ENCODE measurements at regions not wholly inside any gene's neighbourhood (a gene's known extent, or its start where the extent isn't known, plus 50 kb on each side); places are given as distances from the start of the nearest gene placed in this dataset.
"Not testable (repeated sequence)": the region's sequence is repeated elsewhere in the genome, so short reads cannot be mapped to it uniquely, and the experiment has no call there.

DNA sequence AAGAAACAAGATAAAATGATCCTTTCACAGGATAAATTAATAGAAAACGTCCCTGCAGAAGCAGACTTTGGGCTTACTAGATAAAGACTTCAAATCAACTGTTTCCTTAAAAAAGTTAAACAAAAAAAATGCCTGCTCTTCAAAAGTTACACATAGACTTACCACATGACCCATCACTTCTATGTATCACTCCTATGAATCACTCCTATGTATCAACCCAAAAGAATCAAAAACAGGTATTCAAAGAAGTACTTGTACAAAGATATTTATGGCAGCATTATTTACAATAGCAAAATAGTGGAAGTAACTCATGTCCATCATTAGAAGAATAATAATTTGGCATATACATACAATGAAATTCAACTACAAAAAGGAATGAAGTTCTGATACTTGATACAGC lies 56.3 kb upstream of the PRDM9 start:
- FAIRE-seq: no peak

DNA sequence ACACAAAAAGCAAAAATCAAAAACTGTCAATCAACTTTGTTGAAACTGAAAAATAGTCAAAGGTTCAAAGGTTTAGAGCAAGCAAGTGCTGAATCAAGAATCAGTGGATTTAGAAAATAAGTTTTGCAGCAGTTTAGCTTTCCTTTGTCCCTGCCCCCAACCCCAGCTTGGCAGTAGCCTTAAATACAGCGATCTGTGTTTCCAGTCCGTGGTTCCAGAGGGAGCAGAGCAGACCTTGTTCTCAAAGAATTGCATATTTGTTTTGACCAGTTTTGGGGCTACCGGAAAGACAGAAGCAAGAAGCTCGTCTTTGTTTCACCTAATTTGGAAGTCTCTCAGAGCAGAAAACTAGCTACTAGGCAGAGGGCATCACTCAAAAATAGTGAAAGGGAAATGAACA lies 57.2 kb upstream of the PRDM9 start:
- no peak for FAIRE-seq

DNA sequence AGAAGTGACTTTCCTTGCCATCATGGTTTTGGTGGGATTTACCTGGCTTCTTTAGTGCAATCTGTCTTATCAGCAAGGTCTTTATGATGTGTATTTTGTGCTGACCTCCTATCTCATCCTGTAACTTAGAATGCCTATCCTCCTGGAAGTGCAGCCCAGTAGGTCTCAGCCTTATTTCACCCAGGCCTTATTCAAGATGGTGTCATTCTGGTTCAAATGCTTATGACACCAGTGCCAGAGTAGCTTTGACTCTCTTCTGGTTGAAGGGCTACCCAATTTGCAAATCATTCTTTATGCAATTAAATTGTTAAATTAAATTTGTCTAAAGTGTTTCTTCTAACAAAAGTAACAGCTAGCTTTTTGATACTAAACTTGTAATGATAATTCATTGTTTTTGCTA lies 58.8 kb upstream of the PRDM9 start:
- no peak for FAIRE-seq

DNA sequence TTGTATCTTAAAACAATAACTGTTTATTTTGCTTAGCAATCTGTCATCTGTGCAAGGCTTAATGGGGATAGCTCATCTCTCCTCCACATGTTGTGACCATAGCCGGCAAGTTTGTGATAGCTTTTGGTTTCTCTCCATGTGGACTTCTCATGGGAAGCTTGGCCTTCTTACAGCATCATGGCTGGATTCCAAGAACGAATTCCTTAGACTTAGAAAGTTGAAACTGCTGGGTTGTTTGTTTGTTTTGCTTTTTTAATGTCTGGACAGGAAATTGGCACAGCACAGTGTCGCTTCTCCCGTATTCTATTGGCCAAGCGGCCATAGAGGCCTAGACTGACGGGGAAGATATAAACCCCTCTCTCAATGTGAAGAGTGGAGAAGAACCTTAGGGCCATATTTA lies 61.0 kb upstream of the PRDM9 start:
- FAIRE-seq: no peak

DNA sequence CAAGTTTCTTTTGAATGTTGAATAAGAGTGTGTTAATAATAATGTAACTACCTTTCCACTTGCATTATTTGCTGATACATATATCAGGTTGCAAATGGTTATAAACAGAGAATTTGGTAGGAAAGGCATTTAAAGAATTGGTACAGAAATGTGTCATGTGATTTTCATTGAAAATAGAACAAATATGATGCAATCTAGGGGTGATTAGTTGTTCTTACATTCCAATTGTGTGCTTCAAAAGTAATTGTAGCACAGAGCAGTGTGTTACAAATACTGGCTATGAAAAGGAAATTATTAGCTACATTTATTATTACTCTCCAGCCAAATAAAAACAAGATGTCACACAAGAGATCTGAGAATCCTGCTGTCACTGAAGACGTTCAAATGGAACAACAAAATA lies 61.8 kb upstream of the PRDM9 start:
- FAIRE-seq: no peak

DNA sequence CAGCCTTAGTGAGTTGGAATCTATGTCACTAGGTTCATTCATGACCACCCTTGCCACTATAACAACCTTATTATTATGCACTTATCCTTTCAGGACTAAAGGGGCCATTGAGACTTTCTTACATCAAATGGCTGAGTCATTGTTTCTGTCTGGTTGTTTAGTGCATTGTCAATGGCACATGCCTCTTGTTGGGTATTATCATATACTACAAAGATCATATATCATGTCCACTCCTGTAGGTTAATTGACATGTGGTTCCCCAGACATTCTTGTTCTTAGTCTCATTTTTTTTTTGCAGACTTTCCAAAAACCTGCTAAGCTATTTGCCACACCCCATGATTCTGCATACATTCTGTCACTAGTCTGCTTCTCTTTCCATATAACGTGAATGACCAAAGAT lies 66.7 kb upstream of the PRDM9 start:
- FAIRE-seq: no peak

DNA sequence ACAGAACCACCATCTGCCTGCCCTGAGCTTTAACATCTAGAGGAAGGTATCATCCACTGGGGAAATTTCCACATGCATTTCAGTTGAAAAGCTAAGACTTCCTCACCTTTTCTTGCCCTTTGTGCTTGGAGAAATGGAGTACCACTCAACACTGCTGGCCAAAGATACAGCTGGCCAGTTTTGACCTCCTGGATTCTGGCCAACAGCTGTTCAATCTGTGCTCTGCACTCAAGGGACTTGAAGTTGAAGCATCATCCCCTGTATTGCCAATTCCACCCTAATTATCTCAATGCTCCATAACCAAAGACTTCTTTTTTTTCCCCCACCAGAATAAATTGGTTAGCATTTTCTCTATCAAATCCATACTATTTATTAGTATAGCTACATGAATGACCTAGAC lies 70.4 kb upstream of the PRDM9 start:
- FAIRE-seq: no peak

DNA sequence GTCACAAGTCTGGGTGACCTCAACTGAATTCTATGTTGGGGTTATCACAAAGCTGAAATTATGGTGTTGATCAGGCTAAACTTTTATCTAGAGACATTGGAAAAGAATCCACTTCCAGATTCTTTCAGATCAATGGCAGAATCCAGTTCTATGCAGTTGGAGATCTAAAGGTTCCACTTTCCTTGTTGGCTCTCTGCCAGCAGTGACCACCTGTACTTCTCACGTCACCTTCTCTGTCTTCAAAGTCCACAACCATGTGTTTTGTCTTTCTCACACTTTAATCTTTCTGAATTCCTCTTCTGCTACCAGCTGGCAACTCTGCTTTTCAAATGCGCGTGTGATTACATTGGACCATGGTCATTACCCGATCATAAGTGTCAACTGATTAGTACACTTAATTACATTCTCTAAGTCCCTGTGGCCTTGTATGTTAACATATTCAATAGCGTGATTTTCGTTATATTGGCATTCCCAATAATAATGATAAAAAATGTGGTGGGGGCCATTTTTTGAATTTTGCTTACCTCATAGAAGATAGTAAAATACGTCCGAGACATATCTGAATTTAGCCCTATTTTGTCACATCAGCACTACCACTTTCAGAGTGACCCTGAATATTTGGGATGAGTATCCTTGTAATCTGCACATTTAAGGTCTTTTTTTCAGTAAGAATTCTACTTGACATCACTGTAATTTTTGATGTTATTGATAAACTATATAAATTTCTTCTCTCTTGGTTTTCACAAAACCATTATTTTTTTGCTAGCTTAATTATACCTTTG lies 73.7 kb upstream of the PRDM9 start:
- FAIRE-seq: no peak

DNA sequence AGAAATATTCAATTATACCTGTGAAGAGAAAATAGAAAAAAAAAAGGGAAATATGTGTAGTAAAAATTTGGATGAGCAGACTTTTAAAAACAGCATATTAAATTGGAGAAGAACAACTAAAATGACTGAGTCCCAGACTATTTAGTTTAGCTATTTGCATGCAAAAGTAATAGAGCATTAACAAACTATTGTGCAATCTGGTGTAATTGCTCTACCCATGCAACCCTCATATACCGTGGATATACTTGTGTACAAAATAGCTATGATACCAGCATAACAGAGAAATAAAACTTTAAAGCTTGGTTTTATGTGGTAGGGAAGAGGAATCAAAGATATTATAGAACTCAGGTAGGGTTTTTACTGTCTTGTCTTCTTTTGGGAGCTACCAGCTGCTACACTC lies 78.7 kb upstream of the PRDM9 start:
- no peak for FAIRE-seq

DNA sequence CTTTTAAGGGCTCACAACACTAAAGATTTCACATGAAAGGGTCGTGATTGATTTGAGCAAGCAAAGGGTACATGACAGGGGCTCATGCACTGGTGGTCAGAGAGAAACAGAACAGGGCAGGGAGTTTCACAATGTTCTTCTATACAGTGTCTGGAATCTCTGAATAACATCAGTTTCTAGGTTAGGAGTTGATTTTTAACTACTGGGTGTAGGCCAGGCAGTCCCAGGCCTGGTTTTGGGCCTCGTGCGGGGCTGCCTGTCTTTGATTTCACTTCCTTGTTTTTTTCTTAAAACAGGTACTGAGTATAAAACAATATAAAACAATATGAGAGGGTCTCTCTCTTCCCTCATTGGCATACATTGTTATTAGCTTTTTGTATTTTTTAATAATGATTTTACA lies 87.2 kb upstream of the PRDM9 start:
- FAIRE-seq: not testable (repeated sequence)

DNA sequence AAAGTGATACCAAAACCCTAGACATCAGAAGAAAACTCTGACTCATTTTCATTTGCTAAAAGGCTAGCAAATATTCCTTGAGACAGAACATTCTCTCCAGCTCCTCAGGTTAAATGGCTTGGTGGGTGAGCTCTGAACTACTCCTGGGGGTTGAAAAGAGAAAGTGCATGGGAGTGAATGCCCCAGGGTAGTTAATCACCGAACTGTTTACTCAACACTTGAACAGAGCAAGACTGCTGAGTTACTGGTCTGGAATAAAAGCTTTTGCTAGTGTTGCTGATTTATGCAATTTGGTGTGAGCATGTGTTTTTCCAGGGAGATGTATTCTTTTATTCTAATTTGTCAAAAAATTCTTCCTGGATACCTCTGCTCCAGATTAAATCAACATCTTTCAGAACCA lies 88.3 kb upstream of the PRDM9 start:
- no peak for FAIRE-seq

DNA sequence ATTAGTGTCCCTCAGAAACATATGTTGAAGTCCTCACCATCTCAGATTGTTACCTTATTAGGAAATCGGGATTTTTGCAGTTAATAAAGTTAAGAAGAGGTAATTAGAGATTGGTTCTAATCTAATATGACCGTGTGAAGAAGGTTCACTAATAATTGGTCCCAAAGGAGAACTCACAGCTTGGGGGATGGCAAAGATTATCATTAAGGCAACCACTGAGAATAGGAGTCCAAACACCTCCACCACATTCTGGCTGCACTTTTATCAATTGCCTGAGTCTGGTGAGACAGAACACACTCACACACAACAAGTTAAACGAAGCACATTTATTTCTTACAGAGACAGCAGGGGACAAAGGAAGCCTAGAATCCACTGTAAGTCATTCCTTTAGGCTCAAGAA lies 94.9 kb upstream of the PRDM9 start:
- FAIRE-seq: no peak

DNA sequence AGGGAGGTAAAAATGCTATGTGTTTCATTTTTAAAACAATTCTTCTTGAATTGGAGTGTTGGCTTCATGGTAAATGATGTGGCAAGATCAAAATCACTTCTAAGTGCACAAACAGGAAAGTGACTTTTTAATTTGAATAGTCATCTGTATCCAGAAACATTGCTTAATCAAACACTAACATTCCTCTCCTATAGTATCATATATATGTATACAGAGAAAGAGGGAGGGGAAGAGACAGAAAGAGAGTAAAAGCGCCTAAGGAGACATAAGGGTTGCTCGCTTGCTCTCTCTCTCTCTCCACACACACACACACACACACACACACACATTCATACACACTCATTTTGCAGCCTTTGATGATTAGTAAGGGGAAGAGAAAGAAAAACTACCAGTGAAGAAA lies 95.4 kb upstream of the PRDM9 start:
- no peak for FAIRE-seq

DNA sequence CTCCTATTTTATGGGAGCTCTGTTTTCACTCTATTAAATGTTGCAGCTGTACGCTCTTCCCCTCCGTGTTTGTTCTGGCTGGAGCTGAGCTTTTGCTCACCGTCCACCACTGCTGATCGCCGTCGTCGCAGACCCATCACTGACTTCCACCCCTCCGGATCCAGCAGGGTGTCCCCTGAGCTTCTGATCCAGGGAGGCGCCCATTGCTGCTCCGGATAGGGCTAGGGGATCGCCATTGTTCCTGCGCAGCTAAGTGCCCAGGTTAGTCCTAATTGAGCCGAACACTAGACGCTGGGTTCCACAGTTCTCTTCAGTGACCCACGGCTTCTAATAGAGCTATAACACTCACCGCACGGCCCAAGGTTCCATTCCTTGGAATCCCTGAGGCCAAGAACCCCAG lies 96.2 kb upstream of the PRDM9 start:
- FAIRE-seq: no peak

DNA sequence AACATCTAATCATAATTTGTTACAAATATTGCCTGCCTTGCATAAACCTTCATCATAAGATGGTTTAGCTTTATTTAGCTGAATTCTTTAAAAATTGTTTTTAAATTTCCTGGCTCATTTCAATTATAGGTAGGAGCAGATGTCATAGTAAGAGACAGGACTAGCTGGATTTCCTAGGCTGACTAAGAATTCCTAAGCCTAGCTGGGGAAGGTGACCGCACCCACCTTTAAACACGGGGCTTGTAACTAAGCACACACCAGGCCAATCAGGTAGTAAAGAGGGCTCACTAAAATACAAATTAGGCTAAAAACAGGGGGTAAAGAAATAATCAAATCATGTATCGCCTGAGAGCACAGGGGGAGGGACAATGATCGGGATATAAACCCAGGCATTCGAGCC lies 96.6 kb upstream of the PRDM9 start:
- FAIRE-seq: not testable (repeated sequence)

DNA sequence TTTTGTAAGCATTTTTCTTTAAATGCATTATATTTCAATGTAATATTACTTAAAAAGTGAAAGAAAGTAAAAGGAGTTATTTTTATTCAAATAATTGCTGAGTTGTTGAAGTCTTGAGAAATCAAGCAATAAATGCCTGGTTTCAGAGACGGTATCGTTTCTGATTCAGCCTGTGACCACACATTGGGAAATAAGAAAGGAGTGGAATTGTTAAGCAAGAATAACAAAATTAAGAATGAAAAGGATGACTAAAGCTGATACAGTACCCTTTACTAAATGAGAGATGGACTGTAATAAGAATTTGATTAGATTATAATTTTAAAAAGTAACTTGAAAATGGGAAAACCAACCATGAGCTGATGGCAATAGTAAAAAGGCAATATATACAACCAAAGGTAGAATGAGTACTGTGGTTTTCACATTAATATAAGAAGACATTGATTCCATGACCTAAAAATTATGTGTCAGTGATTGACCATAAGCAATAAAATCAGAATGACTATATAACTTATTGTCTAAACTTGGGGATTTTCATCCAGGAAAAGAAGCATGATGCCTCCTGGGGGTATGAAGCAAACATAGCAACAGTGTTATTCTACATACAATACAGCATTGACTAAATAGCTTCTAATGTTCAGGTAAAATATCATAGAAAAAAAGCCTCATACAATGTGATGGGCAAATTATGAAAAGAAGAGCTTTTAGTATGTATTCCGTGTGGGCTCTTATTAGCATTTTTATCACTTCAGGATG lies 101.9 kb upstream of the PRDM9 start:
- FAIRE-seq: no peak

DNA sequence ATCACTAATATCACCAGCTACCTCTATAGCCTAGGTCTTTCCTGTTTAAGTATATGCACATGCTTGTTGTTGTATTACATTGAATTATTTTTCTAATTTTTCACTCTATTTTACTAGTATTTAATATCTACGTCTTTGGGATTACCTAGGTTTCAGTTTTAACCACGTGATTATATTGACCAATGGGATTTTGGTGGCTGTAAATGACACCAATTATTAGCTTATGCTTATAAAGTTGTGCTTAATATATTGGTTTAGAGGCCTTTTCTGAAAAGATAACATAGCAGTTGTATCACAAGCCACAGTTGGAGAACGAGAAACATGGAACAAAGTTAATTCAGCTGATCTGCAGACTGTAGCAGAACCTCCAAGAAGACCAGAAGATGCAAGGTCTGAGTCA lies 104.8 kb upstream of the PRDM9 start:
- FAIRE-seq: no peak

DNA sequence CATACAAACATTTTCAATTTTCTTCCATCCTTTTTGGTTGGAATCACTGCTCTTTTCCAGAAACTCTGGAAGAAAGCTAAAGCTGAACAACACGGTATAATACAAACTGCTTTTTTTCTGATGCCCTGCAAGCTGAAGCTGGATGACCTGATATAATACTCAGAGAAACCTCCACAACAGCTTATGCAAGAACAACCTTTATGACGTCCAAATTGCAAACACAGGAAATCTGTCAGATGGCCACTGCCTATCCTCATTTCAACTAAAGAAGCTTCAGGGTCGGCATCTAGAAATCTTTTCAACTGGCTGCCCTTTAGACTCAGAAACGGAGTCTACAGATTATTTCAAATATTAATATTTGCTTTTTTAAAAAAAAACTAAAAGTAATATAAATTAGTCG lies 106.5 kb upstream of the PRDM9 start:
- FAIRE-seq: no peak

DNA sequence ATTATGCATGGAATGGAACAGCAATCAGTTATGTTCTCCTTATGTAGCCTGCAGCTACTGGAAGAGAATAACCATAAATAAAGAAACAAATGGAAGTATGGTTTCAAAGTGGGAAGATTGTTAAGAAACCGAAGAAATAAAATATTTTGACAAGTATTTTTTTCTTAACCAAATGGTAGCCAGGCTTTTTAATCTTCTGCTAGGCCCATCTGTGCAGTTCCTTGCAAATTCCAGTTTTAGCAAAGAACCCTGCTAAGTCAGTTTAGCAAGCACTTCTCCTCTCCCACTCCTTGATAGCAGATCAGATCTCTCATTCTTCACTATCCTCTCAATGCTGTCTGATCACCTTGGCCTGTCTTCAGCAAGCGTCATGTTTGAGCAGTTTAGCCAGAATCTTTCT lies 111.1 kb upstream of the PRDM9 start:
- FAIRE-seq: no peak

DNA sequence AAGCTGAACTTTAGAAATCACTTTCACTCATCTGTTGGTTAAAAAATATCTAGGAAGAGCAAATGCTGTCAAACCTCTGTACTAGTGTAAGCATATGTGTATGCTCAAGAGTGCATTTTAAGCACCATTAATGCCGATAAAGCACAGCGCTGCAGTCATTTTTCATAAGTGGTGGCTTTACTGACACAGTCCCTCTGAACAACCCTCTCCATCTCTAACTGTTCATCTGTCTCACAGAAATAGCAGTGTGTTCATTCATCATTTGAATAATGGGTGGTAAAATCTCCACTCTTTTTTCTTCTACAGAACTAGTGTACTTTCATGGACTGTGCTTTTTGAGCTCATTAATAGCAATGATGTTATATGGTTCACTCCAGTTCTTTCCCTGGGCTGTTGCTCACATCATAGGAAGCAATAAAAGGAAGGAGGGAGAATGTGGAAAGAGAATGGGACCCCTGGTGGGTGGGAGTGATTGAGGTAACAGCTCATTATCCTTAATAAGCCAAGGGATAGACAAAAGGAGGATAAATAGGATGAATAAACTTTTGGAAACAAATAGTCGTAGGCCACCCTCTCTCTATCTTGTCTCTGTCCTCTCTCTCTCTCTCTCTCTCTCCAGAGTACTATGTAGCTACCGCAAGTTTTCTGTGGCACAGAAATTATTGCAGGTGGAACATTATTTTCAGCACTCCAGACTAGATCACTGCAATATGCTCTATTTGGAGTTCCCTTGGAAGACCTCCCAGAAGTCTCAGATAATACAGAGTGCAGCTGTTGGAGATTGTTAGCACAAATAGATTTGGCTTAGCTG lies 117.9 kb upstream of the PRDM9 start:
- no peak for FAIRE-seq

DNA sequence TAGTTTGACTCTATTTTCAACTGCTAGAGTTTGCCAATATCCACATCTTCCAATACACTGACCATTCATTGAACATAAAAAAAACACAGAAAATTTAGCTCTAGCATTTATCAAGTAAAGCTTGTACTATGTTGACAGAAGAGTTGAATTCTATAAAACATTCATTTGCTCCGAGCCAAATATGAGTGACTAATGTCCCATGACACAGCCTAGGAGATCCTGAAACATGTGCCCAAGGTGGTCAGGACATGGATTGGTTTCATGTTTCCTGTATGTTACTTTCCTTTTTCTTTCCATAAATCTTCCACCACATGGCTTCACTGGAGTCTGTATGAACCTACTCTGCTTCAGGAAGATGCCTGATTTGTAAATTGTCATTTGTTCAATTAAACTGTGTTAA lies 122.4 kb upstream of the PRDM9 start:
- FAIRE-seq: no peak

DNA sequence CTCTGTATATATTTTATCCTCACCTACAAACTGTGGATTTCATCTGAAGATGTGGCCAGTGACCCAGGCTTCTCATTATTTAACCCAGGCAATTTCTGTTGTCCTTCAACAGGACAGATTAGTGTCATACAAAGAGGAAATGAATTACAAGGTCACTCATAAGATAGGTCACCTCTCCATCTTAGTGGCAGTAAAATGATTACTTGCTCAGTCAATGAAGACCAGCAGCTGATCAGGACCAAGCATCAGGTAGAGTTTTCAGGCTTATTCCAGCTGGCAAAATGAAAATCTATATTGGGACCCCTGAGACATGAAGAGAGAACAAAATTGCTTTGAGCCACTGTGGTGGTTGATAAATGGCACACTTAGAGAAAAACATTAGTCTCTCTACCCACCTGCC lies 135.2 kb upstream of the PRDM9 start:
- no peak for FAIRE-seq

DNA sequence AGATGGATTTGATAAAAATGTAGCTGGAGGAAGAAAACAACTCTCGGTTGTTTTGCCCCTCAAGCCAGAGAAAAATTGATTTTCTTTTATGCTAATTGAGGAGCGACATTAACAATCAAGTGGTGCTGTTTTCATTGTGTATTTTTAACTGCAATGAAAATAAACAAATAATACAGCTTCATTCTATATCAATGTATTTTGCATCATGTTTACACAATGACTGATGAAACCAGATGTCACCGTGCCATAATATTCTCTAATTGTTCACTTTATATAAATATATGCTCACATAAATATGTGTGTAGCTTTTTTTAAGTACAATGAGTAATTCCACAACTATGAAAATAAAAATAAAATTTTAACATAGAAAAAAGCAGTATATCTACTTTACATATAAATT lies 139.0 kb upstream of the PRDM9 start:
- FAIRE-seq: no peak

DNA sequence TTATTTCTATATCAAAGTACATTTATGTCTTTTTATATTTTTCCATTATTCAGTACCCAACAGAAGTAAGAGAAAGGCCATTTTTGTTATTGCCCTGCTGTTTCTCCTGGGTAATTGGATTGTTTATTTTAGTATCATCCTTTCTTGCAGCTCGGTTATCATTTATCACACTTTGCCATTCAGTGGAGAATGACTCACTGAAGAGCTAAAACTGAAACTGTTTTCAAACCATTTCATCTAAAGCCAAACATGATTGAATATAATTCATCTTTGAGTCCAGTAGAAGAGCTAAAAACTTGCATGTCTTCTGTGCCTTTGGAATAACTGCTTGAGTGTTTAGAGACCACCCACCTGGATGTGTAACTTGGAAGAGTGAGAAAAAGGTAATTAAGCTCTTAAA lies 139.5 kb upstream of the PRDM9 start:
- no peak for FAIRE-seq
